ENCODE measurements at regions not wholly inside any gene's neighbourhood (a gene's known extent, or its start where the extent isn't known, plus 50 kb on each side); places are given as distances from the start of the nearest gene placed in this dataset.

- H3K27ac ChIP-seq (ENCODE audit: insufficient read depth, low read length): no peak overlapping the region
- CTCF ChIA-PET: no interaction called here
- TF ChIP-seq FOS (IDR thresholded peaks at IDR 0.05; ENCODE audit: low read depth, low read length) (no peak), RFX5 (IDR thresholded peaks at IDR 0.05; ENCODE audit: low read depth, low read length) (no peak)
- no peak overlapping the region for H3K9ac ChIP-seq (ENCODE audit: low read depth, low read length)
- DNase-seq (no peak), ATAC-seq (ENCODE audit: low read depth) (no peak)
- POLR2A ChIA-PET (ENCODE audit: unreplicated experiment): no interaction called here
- no peak overlapping the region for H3K23ac ChIP-seq (ENCODE audit: low read depth, low read length)
- no peak overlapping the region for H3K4me2 ChIP-seq (ENCODE audit: low read depth, low read length)
- no TSS peak for BruUV-seq (replicated peaks)
- no peaks in the 10 kb centered on the region for H3K9me1 ChIP-seq (ENCODE audit: insufficient read depth, low read length)
- no peak overlapping the region for H2AK9ac ChIP-seq (replicated peaks; ENCODE audit: low read depth, low read length, poor library complexity)
- no CpG with 5 or more reads among the region's 3 CpGs for WGBS, 2 experiments (ENCODE audit: extremely low coverage in 2 of 2, insufficient read length in 1 of 2)
- no peak overlapping the region for H2AK5ac ChIP-seq (ENCODE audit: low read depth, low read length)
- H3K14ac ChIP-seq (replicated peaks; ENCODE audit: low read depth, low read length): no peak overlapping the region
- no peak overlapping the region for H3K4ac ChIP-seq (ENCODE audit: low read depth, low read length)
- H3K9me3 ChIP-seq (ENCODE audit: control insufficient read depth, insufficient read depth, low read length): no peaks in the 10 kb centered on the region
- H4K8ac ChIP-seq (ENCODE audit: low read depth in 2 of 2, low read length in 2 of 2): no peak overlapping the region
- no peak overlapping the region for H2BK15ac ChIP-seq (ENCODE audit: low read depth, low read length)
- no peak overlapping the region for H2BK20ac ChIP-seq (ENCODE audit: low read depth, low read length)
- H3K27me3 ChIP-seq (ENCODE audit: control insufficient read depth, insufficient read depth, low read length): no peaks in the 10 kb centered on the region
- H4K91ac ChIP-seq (ENCODE audit: insufficient read depth, low read depth, low read length): no peak overlapping the region
- H3K36me3 ChIP-seq (ENCODE audit: control insufficient read depth, insufficient read depth, low read length): no peaks in the 10 kb centered on the region
- H3K4me3 ChIP-seq (ENCODE audit: insufficient read depth, low read depth, low read length): no peak overlapping the region
- H2BK120ac ChIP-seq (ENCODE audit: low read depth, low read length): no peak overlapping the region
- no peaks in the 10 kb centered on the region for H3K4me1 ChIP-seq (ENCODE audit: control insufficient read depth, insufficient read depth, low read length)
- in situ Hi-C loops (cut with MboI; ENCODE audit: low sequenced_read_pairs) (no loop called here), intact Hi-C loops (cut with micrococcal nuclease) (no loop called here), dilution Hi-C loops (cut with HindIII; ENCODE audit: low sequenced_read_pairs, unreplicated experiment) (no loop called here)
- no peak overlapping the region for H2BK5ac ChIP-seq (ENCODE audit: low read depth, low read length, poor library complexity, severe bottlenecking)
- H4K20me1 ChIP-seq (ENCODE audit: insufficient read depth, low read length): no peaks in the 10 kb centered on the region
- no peaks in the 10 kb centered on the region for H3K79me1 ChIP-seq (ENCODE audit: low read depth in 1 of 2, low read length in 2 of 2)
- H4K5ac ChIP-seq (ENCODE audit: low read depth, low read length): no peak overlapping the region
- no peak overlapping the region for H3K56ac ChIP-seq (ENCODE audit: extremely low read depth, insufficient read depth, low read length)
- H2AFZ ChIP-seq (replicated peaks; ENCODE audit: low read length, poor library complexity): no peak overlapping the region
- H3K18ac ChIP-seq (ENCODE audit: low read depth, low read length): no peak overlapping the region
Measured at GRCh38 chr2:104975371-104975770, 62.5 kb upstream of the MRPS9 start.
